NCI-H524 treated with DMSO at 0.1 percent for 48 hours (cell line): ENCODE measurements at regions not wholly inside any gene's neighbourhood (a gene's known extent, or its start where the extent isn't known, plus 50 kb on each side); places are given as distances from the start of the nearest gene placed in this dataset.

Source experiments
- DNase-seq: peaks from one replicate; lab custom pipeline; 2025; lab: John Stamatoyannopoulos, UW

GRCh38 chr3:43994657-43995546 is 246.8 kb upstream of the TOPAZ1 start:
- no peak for DNase-seq

GRCh38 chr3:43995547-43996378 is 245.9 kb upstream of the TOPAZ1 start:
- no peak for DNase-seq

GRCh38 chr3:43996379-43997301 is 245.0 kb upstream of the TOPAZ1 start:
- DNase-seq = no peak

GRCh38 chr3:43997316-43997715 is 244.4 kb upstream of the TOPAZ1 start:
- DNase-seq = no peak

GRCh38 chr3:43997788-43998369 is 243.8 kb upstream of the TOPAZ1 start:
- no peak for DNase-seq

GRCh38 chr3:43998370-43998835 is 243.3 kb upstream of the TOPAZ1 start:
- DNase-seq = no peak

GRCh38 chr3:43998836-43999727 is 242.6 kb upstream of the TOPAZ1 start:
- DNase-seq = peak; percentile 55

- DNase-seq = no peak
Measured at GRCh38 chr3:43999728-44000319, 241.9 kb upstream of the TOPAZ1 start.

- no peak for DNase-seq
Measured at GRCh38 chr3:44000586-44000985, 241.1 kb upstream of the TOPAZ1 start.

GRCh38 chr3:44001072-44001471 is 240.6 kb upstream of the TOPAZ1 start:
- DNase-seq = no peak

- DNase-seq = no peak
Measured at GRCh38 chr3:44003801-44004200, 237.9 kb upstream of the TOPAZ1 start.

- DNase-seq = no peak
Measured at GRCh38 chr3:44011680-44012079, 230.0 kb upstream of the TOPAZ1 start.

- DNase-seq = no peak
Measured at GRCh38 chr3:44012160-44012899, 229.4 kb upstream of the TOPAZ1 start.

GRCh38 chr3:44013967-44014366 is 227.7 kb upstream of the TOPAZ1 start:
- no peak for DNase-seq

GRCh38 chr3:44015170-44015569 is 226.5 kb upstream of the TOPAZ1 start:
- DNase-seq = no peak

- DNase-seq = no peak
Measured at GRCh38 chr3:44016818-44017217, 224.9 kb upstream of the TOPAZ1 start.

GRCh38 chr3:44018926-44019325 is 222.8 kb upstream of the TOPAZ1 start:
- DNase-seq = no peak

- DNase-seq = no peak
Measured at GRCh38 chr3:44019736-44020135, 221.9 kb upstream of the TOPAZ1 start.

- DNase-seq = no peak
Measured at GRCh38 chr3:44020143-44020542, 221.5 kb upstream of the TOPAZ1 start.
